ENCODE measurements at regions not wholly inside any gene's neighbourhood (a gene's known extent, or its start where the extent isn't known, plus 50 kb on each side); places are given as distances from the start of the nearest gene placed in this dataset.

DNA sequence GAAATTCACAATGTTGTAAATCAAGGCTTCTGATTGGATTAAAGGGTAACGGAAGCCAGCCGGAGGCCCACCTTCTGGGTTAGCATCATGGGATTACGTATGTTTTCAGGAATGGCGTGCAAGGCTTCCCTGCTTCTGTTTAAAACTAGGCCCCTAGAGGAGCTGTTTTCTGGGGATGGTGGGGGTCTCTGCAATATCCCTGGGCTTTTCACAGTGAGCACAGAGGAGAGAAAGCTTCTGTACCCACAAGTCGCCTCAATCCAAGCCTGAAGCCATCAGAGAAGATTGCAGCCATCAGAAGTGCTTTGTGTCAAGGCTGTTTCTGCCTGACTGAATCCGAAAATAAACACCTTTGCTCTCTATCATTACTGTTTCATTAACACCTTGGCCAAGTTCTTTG lies 226.9 kb upstream of the SMIM21 start:
- Mint-ChIP-seq H3K36me3 (ENCODE audit: low read depth) (no peaks in the 10 kb centered on the region), H3K27ac (no peak overlapping the region), H3K9me3 (ENCODE audit: insufficient read depth) (no peaks in the 10 kb centered on the region), H3K27me3 (ENCODE audit: low read depth) (no peaks in the 10 kb centered on the region), H3K4me1 (ENCODE audit: low read depth) (peaks cover 19% of the 10 kb centered on the region), H3K4me3 (no peak overlapping the region)
- ChIA-PET CTCF (no interaction called here), POLR2A (no interaction called here)
- ATAC-seq (no peak), DNase-seq (no peak)

DNA sequence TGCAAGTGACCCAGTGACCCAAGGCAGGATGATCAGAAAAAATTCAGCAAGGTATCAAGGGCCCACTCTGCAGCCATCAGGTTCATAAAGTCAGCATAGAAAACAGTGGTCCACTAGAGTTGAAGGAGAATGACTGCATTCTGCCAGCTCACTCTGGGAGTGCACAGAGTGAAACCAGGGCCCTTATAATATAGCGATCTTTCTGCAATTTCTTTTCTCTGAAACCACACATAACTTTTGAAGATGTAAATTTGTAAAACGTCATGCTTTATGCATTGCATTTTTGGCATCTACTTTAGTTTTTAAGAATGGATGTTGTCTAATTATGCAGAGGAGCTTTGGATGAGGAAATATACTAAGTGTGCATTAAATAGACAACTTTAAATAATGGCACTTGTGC lies 225.0 kb upstream of the SMIM21 start:
- ATAC-seq (no peak), DNase-seq (no peak)
- Mint-ChIP-seq H3K4me3 (no peak overlapping the region), H3K9me3 (ENCODE audit: insufficient read depth) (no peaks in the 10 kb centered on the region), H3K4me1 (ENCODE audit: low read depth) (peaks cover 10% of the 10 kb centered on the region), H3K27me3 (ENCODE audit: low read depth) (no peaks in the 10 kb centered on the region), H3K27ac (no peak overlapping the region), H3K36me3 (ENCODE audit: low read depth) (no peaks in the 10 kb centered on the region)
- ChIA-PET CTCF (no interaction called here), POLR2A (no interaction called here)

DNA sequence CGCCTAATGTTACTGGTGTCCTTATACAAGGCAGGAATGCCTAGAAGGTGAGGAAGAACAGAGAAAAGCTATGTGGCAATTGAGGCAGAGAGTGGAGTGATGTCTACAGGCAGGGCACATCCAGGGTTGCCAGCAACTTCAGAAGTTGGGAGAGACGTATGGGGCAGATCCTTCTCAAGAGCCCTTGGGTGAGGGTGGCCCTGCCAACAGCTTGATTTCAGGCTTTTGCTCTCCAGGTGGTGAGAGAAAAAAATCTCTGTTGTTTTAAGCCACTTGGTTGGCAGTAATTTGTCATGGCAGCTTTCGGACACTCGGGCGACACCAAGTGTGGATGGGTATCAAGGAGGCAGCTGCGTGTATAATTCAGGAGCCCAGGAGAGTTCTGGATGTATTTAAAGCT lies 217.4 kb upstream of the SMIM21 start:
- DNase-seq (no peak), ATAC-seq (no peak)
- Mint-ChIP-seq H3K4me3 (no peak overlapping the region), H3K36me3 (ENCODE audit: low read depth) (no peaks in the 10 kb centered on the region), H3K9me3 (ENCODE audit: insufficient read depth) (no peaks in the 10 kb centered on the region), H3K4me1 (ENCODE audit: low read depth) (no peaks in the 10 kb centered on the region), H3K27ac (no peak overlapping the region), H3K27me3 (ENCODE audit: low read depth) (no peaks in the 10 kb centered on the region)
- ChIA-PET CTCF (no interaction called here), POLR2A (no interaction called here)

DNA sequence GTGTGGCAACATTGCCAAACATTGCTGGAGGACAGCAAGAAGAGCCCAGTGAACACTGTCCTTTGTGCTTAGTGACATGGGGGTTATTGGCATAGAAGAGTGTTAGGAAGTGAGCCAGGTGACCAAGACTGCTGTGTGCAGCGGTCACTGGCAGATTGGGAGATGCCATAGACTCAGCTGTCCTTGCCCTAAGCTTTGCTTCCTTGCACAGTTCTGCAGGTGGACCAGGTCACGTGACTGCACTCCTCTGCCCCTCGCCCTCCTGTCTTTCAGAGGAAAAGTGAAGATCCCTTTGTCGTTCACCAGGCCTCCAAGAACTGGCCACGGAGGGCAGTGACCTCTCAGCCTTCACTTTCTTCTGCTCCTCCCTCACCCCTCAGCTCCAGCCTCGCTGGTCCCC lies 215.6 kb upstream of the SMIM21 start:
- CTCF ChIA-PET = no interaction called here
- no peaks in the 10 kb centered on the region for H3K9me3 Mint-ChIP-seq (ENCODE audit: insufficient read depth)
- H3K36me3 Mint-ChIP-seq (ENCODE audit: low read depth) = no peaks in the 10 kb centered on the region

DNA sequence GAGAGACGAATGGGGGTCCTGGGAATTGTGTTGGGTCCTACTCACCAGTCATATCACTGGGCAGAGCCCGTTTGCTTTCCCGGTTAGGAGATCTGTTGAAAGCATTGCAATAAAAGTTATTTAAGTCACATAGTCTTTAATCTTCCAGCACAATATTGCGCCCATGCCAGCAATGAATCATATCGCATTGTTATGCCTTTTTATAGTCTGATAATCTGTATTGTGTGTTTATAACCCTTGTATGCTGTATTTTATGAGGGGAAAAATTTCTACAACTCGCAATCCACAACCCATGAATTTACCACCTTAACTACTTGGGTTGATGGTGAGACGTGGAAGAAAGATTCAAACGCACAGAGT lies 211.9 kb upstream of the SMIM21 start:
- Mint-ChIP-seq H3K27me3 (ENCODE audit: low read depth) (no peaks in the 10 kb centered on the region), H3K36me3 (ENCODE audit: low read depth) (no peaks in the 10 kb centered on the region), H3K9me3 (ENCODE audit: insufficient read depth) (no peaks in the 10 kb centered on the region), H3K27ac (no peak overlapping the region), H3K4me1 (ENCODE audit: low read depth) (no peaks in the 10 kb centered on the region), H3K4me3 (no peak overlapping the region)
- DNase-seq (no peak), ATAC-seq (no peak)
- ChIA-PET CTCF (no interaction called here), POLR2A (no interaction called here)

More for the DNA sequence above, 215.6 kb upstream of the SMIM21 start:
- ATAC-seq (no peak), DNase-seq (no peak)
- POLR2A ChIA-PET = no interaction called here
- Mint-ChIP-seq H3K4me3 (no peak overlapping the region), H3K27ac (no peak overlapping the region), H3K27me3 (ENCODE audit: low read depth) (no peaks in the 10 kb centered on the region), H3K4me1 (ENCODE audit: low read depth) (no peaks in the 10 kb centered on the region)

DNA sequence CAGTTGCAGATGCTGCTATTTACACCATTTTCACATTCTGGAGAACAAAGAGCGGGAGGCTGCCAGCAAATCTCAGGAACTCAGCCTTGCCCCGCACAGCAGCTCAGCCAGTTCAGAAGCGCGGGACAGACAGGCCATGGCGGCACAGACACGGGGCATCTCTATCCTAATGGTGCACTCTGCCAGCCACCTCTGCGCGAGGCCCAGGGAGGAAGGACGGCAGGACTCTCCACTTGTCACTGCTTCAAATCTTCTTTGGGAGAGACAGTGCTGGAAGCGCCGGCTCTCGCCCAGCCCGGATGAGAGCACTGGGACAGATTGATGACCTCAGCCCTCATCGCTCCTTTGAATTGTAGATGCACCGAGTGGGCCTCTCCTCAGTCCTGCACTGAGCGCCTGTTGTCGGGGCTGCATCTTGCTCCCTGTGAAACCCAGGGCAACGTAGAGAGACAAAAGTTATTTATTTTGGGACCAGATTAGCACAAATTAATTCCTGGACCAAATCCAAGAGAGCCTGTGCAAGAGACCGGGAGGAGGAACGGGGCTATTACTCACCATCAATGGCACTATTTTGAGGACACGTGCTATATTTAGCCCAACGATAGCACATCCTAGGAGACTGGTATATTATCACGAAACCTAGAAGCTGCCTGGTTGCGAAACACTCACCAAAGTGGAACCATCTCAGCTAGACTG lies 211.4 kb upstream of the SMIM21 start:
- H3K4me3 Mint-ChIP-seq = no peak overlapping the region
- no peaks in the 10 kb centered on the region for H3K27me3 Mint-ChIP-seq (ENCODE audit: low read depth)
- H3K4me1 Mint-ChIP-seq (ENCODE audit: low read depth) = no peaks in the 10 kb centered on the region
- no peaks in the 10 kb centered on the region for H3K9me3 Mint-ChIP-seq (ENCODE audit: insufficient read depth)
- ATAC-seq (no peak), DNase-seq (no peak)
- H3K36me3 Mint-ChIP-seq (ENCODE audit: low read depth) = no peaks in the 10 kb centered on the region
- no peak overlapping the region for H3K27ac Mint-ChIP-seq
- POLR2A ChIA-PET = no interaction called here
- CTCF ChIA-PET = no interaction called here

DNA sequence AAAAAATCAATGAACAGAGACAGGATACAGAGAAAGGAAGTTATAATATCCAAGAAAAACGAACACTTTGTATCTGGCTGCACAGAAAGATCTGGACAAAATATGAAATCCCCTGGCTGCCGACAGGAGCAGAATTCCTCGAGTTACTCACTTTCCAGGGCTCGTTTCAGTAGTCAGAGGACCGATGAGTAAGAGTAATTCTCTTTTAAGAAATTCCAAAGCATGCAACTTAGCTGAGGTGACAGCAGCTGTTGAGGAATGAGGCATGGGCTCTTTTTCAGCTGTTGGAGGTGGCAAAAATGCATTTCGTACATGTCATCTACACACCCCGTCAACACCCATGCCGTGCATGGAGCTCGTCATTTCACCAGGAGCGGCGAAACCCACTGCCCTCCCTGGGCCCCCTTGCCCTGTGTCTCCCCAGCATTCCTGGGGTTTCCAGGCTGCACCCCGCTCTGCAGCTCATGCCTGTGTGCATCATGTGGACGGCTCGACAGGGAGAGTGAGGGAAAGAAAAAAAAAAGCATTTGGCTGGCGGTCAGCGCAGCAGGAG lies 210.8 kb upstream of the SMIM21 start:
- no peaks in the 10 kb centered on the region for H3K4me1 Mint-ChIP-seq (ENCODE audit: low read depth)
- H3K27me3 Mint-ChIP-seq (ENCODE audit: low read depth) = no peaks in the 10 kb centered on the region
- H3K4me3 Mint-ChIP-seq = no peak overlapping the region
- no peak for DNase-seq
- POLR2A ChIA-PET = no interaction called here
- no peaks in the 10 kb centered on the region for H3K9me3 Mint-ChIP-seq (ENCODE audit: insufficient read depth)
- no peak overlapping the region for H3K27ac Mint-ChIP-seq
- H3K36me3 Mint-ChIP-seq (ENCODE audit: low read depth) = no peaks in the 10 kb centered on the region
- CTCF ChIA-PET = no interaction called here
- no peak for ATAC-seq

DNA sequence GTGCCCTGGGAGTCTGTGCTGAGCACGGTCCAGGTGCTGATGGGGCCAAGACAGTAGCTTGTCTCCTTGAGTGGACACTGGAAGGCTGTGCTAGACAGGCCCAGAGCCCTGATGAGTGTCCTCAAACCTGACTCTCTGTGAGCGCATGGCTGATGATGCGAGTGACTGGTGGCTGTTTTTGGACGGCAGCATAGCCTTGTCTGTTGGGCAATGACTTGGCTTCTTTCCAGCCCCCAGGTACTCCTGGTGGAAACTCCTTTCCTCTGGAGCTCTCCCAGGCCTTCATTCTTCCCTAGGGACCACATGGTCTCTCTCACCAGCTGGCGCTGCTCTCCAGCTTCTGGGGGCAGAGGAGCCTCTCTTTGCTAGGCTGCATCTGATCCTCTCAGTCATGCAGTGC lies 207.6 kb upstream of the SMIM21 start:
- Mint-ChIP-seq H3K4me3 (no peak overlapping the region), H3K4me1 (ENCODE audit: low read depth) (no peaks in the 10 kb centered on the region), H3K27ac (no peak overlapping the region), H3K27me3 (ENCODE audit: low read depth) (no peaks in the 10 kb centered on the region), H3K9me3 (ENCODE audit: insufficient read depth) (no peaks in the 10 kb centered on the region), H3K36me3 (ENCODE audit: low read depth) (no peaks in the 10 kb centered on the region)
- CTCF ChIA-PET = no interaction called here
- POLR2A ChIA-PET = no interaction called here
- no peak for ATAC-seq
- DNase-seq = no peak

DNA sequence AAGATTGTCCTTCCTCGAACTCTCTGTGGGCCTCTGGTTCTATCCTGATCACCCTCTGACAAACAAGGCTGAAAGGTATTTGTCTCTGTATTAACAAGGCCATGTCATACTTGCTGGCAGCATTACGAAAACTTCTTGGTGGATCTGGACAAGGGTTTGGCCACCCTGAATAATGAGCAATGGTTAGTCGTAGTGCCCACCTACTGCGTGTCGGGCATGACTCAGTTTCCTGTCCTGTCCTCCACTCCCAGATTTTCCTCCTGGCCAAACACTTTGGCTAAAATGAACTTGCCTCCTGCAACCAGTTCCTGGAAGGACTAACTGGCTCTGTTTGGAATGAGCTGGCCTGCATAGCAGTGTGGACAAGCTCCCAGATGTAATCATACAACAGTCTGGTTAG lies 198.5 kb upstream of the SMIM21 start:
- ChIA-PET POLR2A (no interaction called here), CTCF (no interaction called here)
- Mint-ChIP-seq H3K27me3 (ENCODE audit: low read depth) (no peaks in the 10 kb centered on the region), H3K27ac (no peak overlapping the region), H3K9me3 (ENCODE audit: insufficient read depth) (no peaks in the 10 kb centered on the region), H3K4me3 (no peak overlapping the region), H3K4me1 (ENCODE audit: low read depth) (no peaks in the 10 kb centered on the region), H3K36me3 (ENCODE audit: low read depth) (no peaks in the 10 kb centered on the region)
- ATAC-seq (no peak), DNase-seq (no peak)

DNA sequence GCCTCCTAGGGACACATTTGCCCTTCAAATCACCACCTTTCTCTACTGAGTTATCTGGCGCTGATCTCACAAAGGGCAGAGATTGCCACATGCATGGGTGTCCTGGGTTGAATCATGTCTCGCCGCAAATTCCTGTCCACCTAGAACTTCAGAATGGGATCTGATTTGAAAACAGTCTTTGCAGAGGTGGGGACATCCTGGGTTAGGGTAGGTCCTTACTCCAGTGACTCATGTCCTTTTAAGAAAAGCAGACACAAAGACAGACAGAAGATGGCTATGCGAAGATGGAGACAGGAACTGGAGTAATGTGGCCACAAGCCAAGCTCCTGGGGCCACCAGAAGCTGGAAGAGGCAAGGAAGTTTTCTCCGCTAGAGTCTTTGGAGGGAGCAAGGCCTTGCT lies 197.4 kb upstream of the SMIM21 start:
- no peak overlapping the region for H3K27ac Mint-ChIP-seq
- no peak overlapping the region for H3K4me3 Mint-ChIP-seq
- ChIA-PET POLR2A (no interaction called here), CTCF (no interaction called here)
- H3K4me1 Mint-ChIP-seq (ENCODE audit: low read depth) = no peaks in the 10 kb centered on the region
- H3K27me3 Mint-ChIP-seq (ENCODE audit: low read depth) = no peaks in the 10 kb centered on the region
- no peak for DNase-seq
- no peak for ATAC-seq
- H3K36me3 Mint-ChIP-seq (ENCODE audit: low read depth) = no peaks in the 10 kb centered on the region
- no peaks in the 10 kb centered on the region for H3K9me3 Mint-ChIP-seq (ENCODE audit: insufficient read depth)

DNA sequence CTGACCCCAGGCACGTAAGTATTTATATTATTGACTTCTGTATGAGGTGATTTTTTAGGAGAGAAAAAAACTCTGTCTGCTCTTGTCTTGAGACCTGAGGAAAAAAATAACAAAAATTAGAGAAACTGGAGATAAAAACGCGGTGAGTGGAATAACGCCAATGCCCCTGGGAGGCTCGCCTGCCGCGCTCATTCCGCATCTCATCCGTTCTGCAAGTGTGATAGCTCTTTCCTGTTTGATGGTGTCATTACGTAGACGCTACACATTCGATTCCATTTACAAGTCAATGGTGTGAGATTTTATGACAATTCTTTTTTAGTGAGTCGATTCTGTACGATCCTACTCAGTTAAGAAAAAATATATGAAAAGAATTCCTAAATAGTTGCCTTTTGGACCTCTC lies 194.3 kb upstream of the SMIM21 start:
- ATAC-seq (no peak), DNase-seq (no peak)
- Mint-ChIP-seq H3K36me3 (ENCODE audit: low read depth) (no peaks in the 10 kb centered on the region), H3K27me3 (ENCODE audit: low read depth) (peaks cover 5% of the 10 kb centered on the region), H3K9me3 (ENCODE audit: insufficient read depth) (no peaks in the 10 kb centered on the region), H3K4me3 (no peak overlapping the region), H3K27ac (no peak overlapping the region), H3K4me1 (ENCODE audit: low read depth) (no peaks in the 10 kb centered on the region)
- CTCF ChIA-PET = no interaction called here
- POLR2A ChIA-PET = no interaction called here

DNA sequence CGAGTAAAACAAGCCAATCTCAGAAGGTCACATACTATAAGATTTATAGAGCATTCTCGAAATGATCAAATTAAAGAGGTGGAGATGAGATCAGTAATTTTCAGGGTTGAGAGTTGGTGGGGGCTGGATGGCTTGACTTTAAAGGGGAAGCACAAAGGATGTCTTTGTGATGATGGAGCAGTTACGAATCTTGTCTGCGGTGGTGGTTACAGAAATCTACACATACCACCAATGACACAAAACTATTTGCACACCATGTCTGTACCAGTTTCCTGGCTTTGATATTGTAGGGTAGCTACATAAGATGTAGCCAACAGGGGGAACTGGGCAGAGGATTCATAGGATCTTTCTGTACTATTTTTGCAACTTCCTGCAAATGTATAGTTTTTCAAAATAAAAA lies 190.6 kb upstream of the SMIM21 start:
- ChIA-PET POLR2A (no interaction called here), CTCF (no interaction called here)
- Mint-ChIP-seq H3K27ac (no peak overlapping the region), H3K27me3 (ENCODE audit: low read depth) (peaks cover 5% of the 10 kb centered on the region), H3K4me3 (no peak overlapping the region), H3K36me3 (ENCODE audit: low read depth) (no peaks in the 10 kb centered on the region), H3K4me1 (ENCODE audit: low read depth) (no peaks in the 10 kb centered on the region), H3K9me3 (ENCODE audit: insufficient read depth) (no peaks in the 10 kb centered on the region)
- DNase-seq (no peak), ATAC-seq (no peak)

DNA sequence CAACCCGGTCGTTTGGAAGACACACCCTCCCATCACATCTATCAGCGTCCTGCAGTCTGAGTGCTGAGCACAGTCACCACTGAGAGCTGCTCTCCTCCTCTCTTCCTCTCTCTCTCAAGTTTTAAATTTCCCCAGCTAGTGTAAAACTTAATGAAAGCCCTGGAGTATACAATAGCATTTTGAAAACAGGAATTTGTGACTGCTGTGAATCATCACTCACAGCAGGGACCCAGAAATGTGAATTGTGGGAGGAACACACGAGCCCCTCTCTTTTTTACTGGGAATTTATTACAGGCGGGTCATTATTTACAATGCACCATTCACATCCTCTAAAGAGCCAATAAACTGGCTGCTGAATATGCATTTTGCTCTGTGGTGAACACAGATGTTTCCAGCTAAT lies 185.0 kb upstream of the SMIM21 start:
- ATAC-seq (no peak), DNase-seq (no peak)
- no peaks in the 10 kb centered on the region for H3K36me3 Mint-ChIP-seq (ENCODE audit: low read depth)
- no peaks in the 10 kb centered on the region for H3K4me1 Mint-ChIP-seq (ENCODE audit: low read depth)
- no peak overlapping the region for H3K4me3 Mint-ChIP-seq
- CTCF ChIA-PET = no interaction called here
- H3K27me3 Mint-ChIP-seq (ENCODE audit: low read depth) = peaks cover 2% of the 10 kb centered on the region
- no peak overlapping the region for H3K27ac Mint-ChIP-seq
- H3K9me3 Mint-ChIP-seq (ENCODE audit: insufficient read depth) = no peaks in the 10 kb centered on the region
- POLR2A ChIA-PET = no interaction called here
